Chondrocyte (in vitro differentiated cells): ENCODE measurements at regions not wholly inside any gene's neighbourhood (a gene's known extent, or its start where the extent isn't known, plus 50 kb on each side); places are given as distances from the start of the nearest gene placed in this dataset.
"Not testable (repeated sequence)": the region's sequence is repeated elsewhere in the genome, so short reads cannot be mapped to it uniquely, and the experiment has no call there.

Experiments used
- DNase-seq: peaks from one replicate; pipeline ENCODE4 v3.0.0; 2021; ENCODE audit warnings: mixed read lengths, low spot score
- H3K27ac Mint-ChIP-seq: one replicate; pipeline ENCODE4 v1.8.0; 2021; ENCODE audit warnings: mild to moderate bottlenecking, moderate library complexity, mixed read lengths; ENCODE audit not compliant: unreplicated experiment
- H3K27me3 Mint-ChIP-seq: 2 replicates; pipeline ENCODE4 v1.8.0; 2021; ENCODE audit warnings: low read depth, mixed read lengths
- H3K36me3 Mint-ChIP-seq: 2 replicates; pipeline ENCODE4 v1.8.0; 2021; ENCODE audit warnings: low read depth, mixed read lengths
- H3K4me1 Mint-ChIP-seq: 2 replicates; pipeline ENCODE4 v1.8.0; 2021; ENCODE audit warnings: low read depth, mild to moderate bottlenecking, mixed read lengths
- H3K4me3 Mint-ChIP-seq: one replicate; pipeline ENCODE4 v1.8.0; 2021; ENCODE audit warnings: mild to moderate bottlenecking, moderate library complexity, mixed read lengths; ENCODE audit not compliant: unreplicated experiment
- H3K9me3 Mint-ChIP-seq: 2 replicates; pipeline ENCODE4 v1.8.0; 2021; ENCODE audit warnings: low read depth, mixed read lengths
- TF ChIP-seq, protein P1 (sequence below): fragments of 200-600 bp; sonication (generic); IDR thresholded peaks from 2 replicates; pipeline ENCODE4 v1.5.0; 2021; ENCODE audit warnings: antibody characterized with exemption, mild to moderate bottlenecking, moderate library complexity

GRCh38 chr11:67776852-67777520 is 102.6 kb upstream of the ALDH3B2 start:
- H3K4me1 Mint-ChIP-seq = no peaks in the 10 kb centered on the region
- no peak overlapping the region for H3K4me3 Mint-ChIP-seq
- H3K27ac Mint-ChIP-seq = no peak overlapping the region
- H3K27me3 Mint-ChIP-seq = peaks cover 45% of the 10 kb centered on the region
- TF ChIP-seq, protein P1, sequence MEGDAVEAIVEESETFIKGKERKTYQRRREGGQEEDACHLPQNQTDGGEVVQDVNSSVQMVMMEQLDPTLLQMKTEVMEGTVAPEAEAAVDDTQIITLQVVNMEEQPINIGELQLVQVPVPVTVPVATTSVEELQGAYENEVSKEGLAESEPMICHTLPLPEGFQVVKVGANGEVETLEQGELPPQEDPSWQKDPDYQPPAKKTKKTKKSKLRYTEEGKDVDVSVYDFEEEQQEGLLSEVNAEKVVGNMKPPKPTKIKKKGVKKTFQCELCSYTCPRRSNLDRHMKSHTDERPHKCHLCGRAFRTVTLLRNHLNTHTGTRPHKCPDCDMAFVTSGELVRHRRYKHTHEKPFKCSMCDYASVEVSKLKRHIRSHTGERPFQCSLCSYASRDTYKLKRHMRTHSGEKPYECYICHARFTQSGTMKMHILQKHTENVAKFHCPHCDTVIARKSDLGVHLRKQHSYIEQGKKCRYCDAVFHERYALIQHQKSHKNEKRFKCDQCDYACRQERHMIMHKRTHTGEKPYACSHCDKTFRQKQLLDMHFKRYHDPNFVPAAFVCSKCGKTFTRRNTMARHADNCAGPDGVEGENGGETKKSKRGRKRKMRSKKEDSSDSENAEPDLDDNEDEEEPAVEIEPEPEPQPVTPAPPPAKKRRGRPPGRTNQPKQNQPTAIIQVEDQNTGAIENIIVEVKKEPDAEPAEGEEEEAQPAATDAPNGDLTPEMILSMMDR = no peak
- no peaks in the 10 kb centered on the region for H3K36me3 Mint-ChIP-seq
- no peaks in the 10 kb centered on the region for H3K9me3 Mint-ChIP-seq
- DNase-seq = no peak

DNA sequence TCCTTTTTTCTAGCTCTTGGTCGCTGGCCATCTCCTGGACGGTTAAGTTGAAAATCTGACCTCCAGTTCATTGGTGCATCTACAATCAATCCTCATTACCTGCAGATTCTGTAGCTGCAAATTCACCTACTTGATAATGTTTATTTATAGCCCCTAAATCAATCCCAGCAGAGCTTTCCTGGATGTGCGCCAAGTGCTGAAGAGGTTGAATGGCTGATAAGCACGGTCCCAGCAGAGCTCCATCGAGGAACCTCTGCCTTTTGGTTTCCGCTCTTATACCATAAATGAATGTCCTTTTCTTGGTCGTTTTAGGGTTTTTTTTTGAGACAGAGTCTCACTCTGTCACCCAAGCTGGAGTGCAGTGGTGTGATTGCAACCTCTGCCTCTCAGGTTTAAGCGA is 99.8 kb upstream of the ALDH3B2 start:
- not testable (repeated sequence) for H3K9me3 Mint-ChIP-seq
- H3K27me3 Mint-ChIP-seq = peaks cover 42% of the 10 kb centered on the region

GRCh38 chr11:67768001-67768730 is 93.7 kb upstream of the ALDH3B2 start:
- not testable (repeated sequence) for H3K36me3 Mint-ChIP-seq, H3K4me1 Mint-ChIP-seq, H3K27ac Mint-ChIP-seq, H3K4me3 Mint-ChIP-seq, H3K9me3 Mint-ChIP-seq, DNase-seq
- H3K27me3 Mint-ChIP-seq = peaks cover 23% of the 10 kb centered on the region

More for the DNA sequence above, 99.8 kb upstream of the ALDH3B2 start:
- not testable (repeated sequence) for H3K4me1 Mint-ChIP-seq, H3K36me3 Mint-ChIP-seq, H3K27ac Mint-ChIP-seq, H3K4me3 Mint-ChIP-seq, DNase-seq

GRCh38 chr11:67761211-67761610 is 86.8 kb upstream of the ALDH3B2 start:
- not testable (repeated sequence) for H3K4me3 Mint-ChIP-seq, H3K27ac Mint-ChIP-seq, H3K9me3 Mint-ChIP-seq, H3K36me3 Mint-ChIP-seq, H3K4me1 Mint-ChIP-seq, DNase-seq
- H3K27me3 Mint-ChIP-seq = peaks cover 11% of the 10 kb centered on the region

DNA sequence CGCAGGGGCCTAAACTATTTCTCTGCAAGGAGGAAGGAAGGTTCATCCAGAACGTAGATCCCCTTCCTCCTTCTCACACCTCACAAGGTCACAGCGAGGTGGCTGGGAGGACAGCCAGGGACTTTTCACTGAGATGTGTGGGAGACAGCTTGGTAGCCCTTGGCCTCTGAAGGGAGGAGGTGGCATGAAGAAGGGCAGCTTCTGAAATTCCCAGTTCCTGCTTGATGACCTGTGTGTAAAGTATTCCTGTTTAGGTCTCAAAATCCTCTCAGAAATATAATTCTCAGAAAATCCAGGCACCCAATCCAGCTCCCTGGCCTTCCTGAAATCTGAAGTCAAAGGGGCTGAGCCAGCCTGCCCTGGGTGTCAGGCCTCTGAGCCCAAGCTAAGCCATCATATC is 84.9 kb upstream of the ALDH3B2 start:
- H3K9me3 Mint-ChIP-seq, DNase-seq, H3K36me3 Mint-ChIP-seq, H3K27me3 Mint-ChIP-seq, H3K4me3 Mint-ChIP-seq, H3K4me1 Mint-ChIP-seq, H3K27ac Mint-ChIP-seq: not testable (repeated sequence)

- not testable (repeated sequence) for H3K36me3 Mint-ChIP-seq, H3K4me3 Mint-ChIP-seq, H3K27me3 Mint-ChIP-seq, H3K27ac Mint-ChIP-seq, DNase-seq, H3K9me3 Mint-ChIP-seq, H3K4me1 Mint-ChIP-seq
Measured at GRCh38 chr11:67758467-67758866, 84.0 kb upstream of the ALDH3B2 start.

DNA sequence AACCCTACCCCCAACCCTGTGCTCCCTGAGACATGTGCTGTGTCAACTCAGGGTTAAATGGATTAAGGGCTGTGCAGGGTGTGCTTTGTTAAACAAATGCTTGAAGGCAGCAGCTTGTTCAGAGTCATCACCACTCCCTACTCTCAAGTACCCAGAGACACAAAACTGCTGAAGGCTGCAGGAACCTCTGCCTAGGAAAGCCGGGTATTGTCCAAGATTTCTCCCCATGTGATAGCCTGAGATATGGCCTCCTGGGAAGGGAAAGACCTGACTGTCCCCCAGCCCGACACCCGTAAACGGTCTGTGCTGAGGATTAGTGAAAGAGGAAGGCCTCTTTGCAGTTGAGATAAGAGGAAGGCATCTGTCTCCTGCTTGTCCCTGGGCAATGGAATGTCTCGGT is 83.6 kb upstream of the ALDH3B2 start:
- H3K4me1 Mint-ChIP-seq = peaks cover 14% of the 10 kb centered on the region
- DNase-seq, H3K27ac Mint-ChIP-seq, H3K27me3 Mint-ChIP-seq, H3K9me3 Mint-ChIP-seq, H3K4me3 Mint-ChIP-seq, H3K36me3 Mint-ChIP-seq: not testable (repeated sequence)

DNA sequence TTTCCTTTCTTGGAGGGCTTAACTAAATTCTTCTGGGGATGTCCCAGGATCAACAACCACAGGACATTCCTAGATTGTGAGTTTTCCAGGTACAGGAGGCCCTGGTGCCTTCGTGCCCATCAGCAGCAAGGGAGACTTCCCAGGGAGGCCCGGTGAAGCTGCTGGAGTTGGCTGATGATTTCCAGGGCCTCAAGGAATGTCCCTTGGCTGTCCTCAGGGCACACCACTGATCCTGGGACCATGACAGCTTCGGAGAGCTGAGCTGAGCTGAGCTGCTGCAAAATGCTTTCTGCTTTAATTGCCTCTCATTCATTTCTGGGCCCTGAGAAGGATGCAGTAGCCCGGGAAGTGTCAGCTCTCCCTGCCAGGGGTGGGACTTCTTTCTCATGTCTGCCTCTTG is 79.4 kb upstream of the ALDH3B2 start:
- H3K4me1 Mint-ChIP-seq = peaks cover 14% of the 10 kb centered on the region
- not testable (repeated sequence) for H3K9me3 Mint-ChIP-seq, H3K36me3 Mint-ChIP-seq, H3K27ac Mint-ChIP-seq, H3K4me3 Mint-ChIP-seq, H3K27me3 Mint-ChIP-seq, DNase-seq
